Caco-2 (cell line): ENCODE measurements at regions not wholly inside any gene's neighbourhood (a gene's known extent, or its start where the extent isn't known, plus 50 kb on each side); places are given as distances from the start of the nearest gene placed in this dataset.

Experiments
- BruUV-seq: library from RNA; stranded (reverse); fragments of 400-500 nt; replicated peaks from 2 replicates; lab custom pipeline; 2021; lab: Mats Ljungman, UMichigan
- CTCF ChIA-PET: fragments of 300-600 bp; sonication (Branson Sonifier 250); formaldehyde crosslinking; loops from one replicate; lab custom pipeline; 2022; ENCODE audit warnings: antibody characterized with exemption; lab: Charles Lee
- POLR2A ChIA-PET: fragments of 300-600 bp; sonication (Branson Sonifier 250); formaldehyde crosslinking; loops from one replicate; lab custom pipeline; 2022; ENCODE audit warnings: antibody characterized with exemption; lab: Charles Lee
- DNase-seq, 2 experiments: peaks; one replicate each; pipeline versions ENCODE4 v3.0.0 to v3.0.0-alpha.2; 2020 to 2022
- H3K27me3 ChIP-seq: replicated peaks from 2 replicates; pipeline ENCODE4 v1.6.0; 2011; ENCODE audit warnings: low read length; ENCODE audit not compliant: control insufficient read depth, insufficient read depth
- H3K36me3 ChIP-seq: 2 replicates; pipeline ENCODE4 v1.5.1; 2011; ENCODE audit warnings: low read length; ENCODE audit not compliant: control insufficient read depth, insufficient read depth
- H3K4me1 ChIP-seq: fragments of 250-450 bp; sonication (Bioruptor Pico); 2 replicates; pipeline ENCODE4 v1.5.1; 2020; ENCODE audit warnings: mild to moderate bottlenecking
- H3K4me3 ChIP-seq: 2 replicates; pipeline ENCODE4 v1.5.1; 2011; ENCODE audit warnings: low read depth, mild to moderate bottlenecking, control low read depth, low read length
- H3K9me3 ChIP-seq: fragments of 250-450 bp; sonication (Bioruptor Pico); 2 replicates; pipeline ENCODE4 v1.5.1; 2020; ENCODE audit warnings: mild to moderate bottlenecking, moderate library complexity
- H3K27ac Mint-ChIP-seq: one replicate; pipeline ENCODE4 v1.8.0; 2022; ENCODE audit warnings: mixed read lengths; ENCODE audit not compliant: unreplicated experiment
- H3K27me3 Mint-ChIP-seq: one replicate; pipeline ENCODE4 v1.8.0; 2022; ENCODE audit warnings: mixed read lengths; ENCODE audit not compliant: insufficient read depth, unreplicated experiment
- H3K36me3 Mint-ChIP-seq: one replicate; pipeline ENCODE4 v1.8.0; 2022; ENCODE audit warnings: mild to moderate bottlenecking, mixed read lengths; ENCODE audit not compliant: insufficient read depth, unreplicated experiment
- H3K4me1 Mint-ChIP-seq: one replicate; pipeline ENCODE4 v1.8.0; 2022; ENCODE audit warnings: low read depth, mixed read lengths; ENCODE audit not compliant: unreplicated experiment
- H3K4me3 Mint-ChIP-seq: one replicate; pipeline ENCODE4 v1.8.0; 2022; ENCODE audit warnings: mild to moderate bottlenecking, moderate library complexity, mixed read lengths; ENCODE audit not compliant: unreplicated experiment
- H3K9me3 Mint-ChIP-seq: one replicate; pipeline ENCODE4 v1.8.0; 2022; ENCODE audit warnings: mixed read lengths; ENCODE audit not compliant: unreplicated experiment
- intact Hi-C: fragments of 100-400 bp; cut with micrococcal nuclease; formaldehyde crosslinking; loops from one replicate; pipeline ENCODE4 v1.10.0; 2022; ENCODE audit not compliant: unreplicated experiment
- TF ChIP-seq, protein P1 (sequence below), 2 experiments: fragments of 200-600 bp in 1 of 2; IDR thresholded peaks; 1 replicate in 1 of 2; 2 replicates in 1 of 2; pipeline versions ENCODE4 v1.5.1 to v1.8.0; 2011 to 2022; ENCODE audit warnings: antibody characterized with exemption in 1 of 2, control low read depth in 1 of 2, inconsistent platforms in 1 of 2, low read depth in 1 of 2, low read length in 1 of 2, mild to moderate bottlenecking in 1 of 2, moderate library complexity in 1 of 2; ENCODE audit not compliant: insufficient read depth in 1 of 2, severe bottlenecking in 1 of 2, unreplicated experiment in 1 of 2

DNA sequence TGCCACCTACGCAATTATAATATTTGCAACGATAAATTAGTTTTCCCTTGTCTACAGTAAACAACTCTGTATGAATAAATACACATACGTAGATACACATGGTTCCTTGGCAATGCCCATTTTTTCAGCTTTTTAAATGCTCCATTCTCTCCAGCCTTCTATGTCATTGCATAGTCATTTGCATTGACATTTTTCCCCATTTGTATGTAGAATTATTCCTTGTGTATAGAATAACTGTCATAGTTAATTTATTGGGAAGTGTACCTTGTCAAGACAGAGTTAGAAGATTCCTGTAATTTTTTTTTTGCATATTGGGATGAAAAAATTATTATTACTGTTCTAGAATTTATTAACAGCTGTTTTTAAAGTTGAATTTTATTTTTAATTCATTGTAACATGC is 736.7 kb upstream of the DPPA4 start:
- H3K27me3 ChIP-seq = no peaks in the 10 kb centered on the region
- Mint-ChIP-seq H3K9me3 (peaks cover 12% of the 10 kb centered on the region), H3K36me3 (no peaks in the 10 kb centered on the region), H3K27me3 (no peaks in the 10 kb centered on the region), H3K4me3 (no peak overlapping the region), H3K4me1 (no peaks in the 10 kb centered on the region), H3K27ac (no peak overlapping the region)
- no peaks in the 10 kb centered on the region for H3K36me3 ChIP-seq
- intact Hi-C loops = no loop called here
- TF ChIP-seq, protein P1, sequence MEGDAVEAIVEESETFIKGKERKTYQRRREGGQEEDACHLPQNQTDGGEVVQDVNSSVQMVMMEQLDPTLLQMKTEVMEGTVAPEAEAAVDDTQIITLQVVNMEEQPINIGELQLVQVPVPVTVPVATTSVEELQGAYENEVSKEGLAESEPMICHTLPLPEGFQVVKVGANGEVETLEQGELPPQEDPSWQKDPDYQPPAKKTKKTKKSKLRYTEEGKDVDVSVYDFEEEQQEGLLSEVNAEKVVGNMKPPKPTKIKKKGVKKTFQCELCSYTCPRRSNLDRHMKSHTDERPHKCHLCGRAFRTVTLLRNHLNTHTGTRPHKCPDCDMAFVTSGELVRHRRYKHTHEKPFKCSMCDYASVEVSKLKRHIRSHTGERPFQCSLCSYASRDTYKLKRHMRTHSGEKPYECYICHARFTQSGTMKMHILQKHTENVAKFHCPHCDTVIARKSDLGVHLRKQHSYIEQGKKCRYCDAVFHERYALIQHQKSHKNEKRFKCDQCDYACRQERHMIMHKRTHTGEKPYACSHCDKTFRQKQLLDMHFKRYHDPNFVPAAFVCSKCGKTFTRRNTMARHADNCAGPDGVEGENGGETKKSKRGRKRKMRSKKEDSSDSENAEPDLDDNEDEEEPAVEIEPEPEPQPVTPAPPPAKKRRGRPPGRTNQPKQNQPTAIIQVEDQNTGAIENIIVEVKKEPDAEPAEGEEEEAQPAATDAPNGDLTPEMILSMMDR (IDR thresholded peaks at IDR 0.05; ENCODE audit: insufficient read depth in 1 of 2, low read depth in 1 of 2, low read length in 1 of 2, severe bottlenecking in 1 of 2, unreplicated experiment in 1 of 2) = no peak
- CTCF ChIA-PET = no interaction called here
- BruUV-seq = no TSS peak
- DNase-seq = no peak
- H3K9me3 ChIP-seq = no peaks in the 10 kb centered on the region
- no peak overlapping the region for H3K4me3 ChIP-seq
- H3K4me1 ChIP-seq = no peaks in the 10 kb centered on the region
- POLR2A ChIA-PET = no interaction called here

DNA sequence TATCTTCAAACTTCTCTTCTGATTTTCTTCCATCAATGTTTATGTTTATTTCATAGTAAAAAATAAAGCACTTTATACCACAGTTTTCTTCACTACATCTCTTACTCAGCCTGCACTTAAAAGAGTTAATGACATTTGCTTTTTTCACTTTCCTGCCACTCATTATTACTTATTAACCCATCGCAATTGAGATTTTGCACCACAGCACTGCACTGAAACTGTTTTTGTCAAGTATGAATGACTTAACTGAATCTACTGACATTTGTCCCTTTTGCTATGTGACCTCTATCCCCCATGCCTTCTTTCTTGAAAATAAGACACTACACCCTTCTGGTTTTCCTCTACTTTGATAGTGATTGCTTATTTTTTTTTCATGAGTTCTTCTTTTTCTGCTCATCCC is 739.7 kb upstream of the DPPA4 start:
- Mint-ChIP-seq H3K9me3 (peaks cover under 1% of the 10 kb centered on the region), H3K36me3 (no peaks in the 10 kb centered on the region), H3K4me1 (no peaks in the 10 kb centered on the region), H3K27me3 (no peaks in the 10 kb centered on the region), H3K4me3 (no peak overlapping the region), H3K27ac (no peak overlapping the region)
- no peaks in the 10 kb centered on the region for H3K9me3 ChIP-seq
- TF ChIP-seq, protein P1 (IDR thresholded peaks at IDR 0.05; ENCODE audit: insufficient read depth in 1 of 2, low read depth in 1 of 2, low read length in 1 of 2, severe bottlenecking in 1 of 2, unreplicated experiment in 1 of 2) = no peak
- BruUV-seq = no TSS peak
- DNase-seq = no peak
- no peak overlapping the region for H3K4me3 ChIP-seq
- CTCF ChIA-PET = no interaction called here
- H3K4me1 ChIP-seq = no peaks in the 10 kb centered on the region
- POLR2A ChIA-PET = no interaction called here
- H3K36me3 ChIP-seq = no peaks in the 10 kb centered on the region
- intact Hi-C loops = no loop called here
- no peaks in the 10 kb centered on the region for H3K27me3 ChIP-seq

DNA sequence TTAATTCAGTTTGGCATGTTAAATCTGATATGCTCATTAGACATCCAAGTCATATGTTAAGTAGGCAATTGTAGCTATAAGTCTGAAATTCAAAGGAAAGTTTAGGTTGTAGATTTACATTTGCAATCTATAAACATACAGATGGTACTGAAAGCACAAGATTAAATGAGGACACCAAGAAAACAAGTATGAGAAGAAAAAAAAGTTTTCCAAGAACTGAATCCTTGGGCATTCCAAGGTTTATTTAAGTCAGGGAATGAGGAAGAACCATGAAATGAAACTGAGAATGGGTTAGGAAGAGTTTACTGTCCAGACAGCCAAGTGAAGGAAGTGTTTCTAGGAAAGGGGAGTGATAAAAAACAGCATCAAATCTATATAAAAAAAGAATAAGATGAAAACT is 756.1 kb upstream of the DPPA4 start:
- no peaks in the 10 kb centered on the region for H3K36me3 Mint-ChIP-seq
- Histone ChIP-seq H3K4me3 (no peak overlapping the region), H3K36me3 (no peaks in the 10 kb centered on the region), H3K27me3 (no peaks in the 10 kb centered on the region), H3K9me3 (no peaks in the 10 kb centered on the region), H3K4me1 (no peaks in the 10 kb centered on the region)
- TF ChIP-seq, protein P1 (IDR thresholded peaks at IDR 0.05; ENCODE audit: insufficient read depth in 1 of 2, low read depth in 1 of 2, low read length in 1 of 2, severe bottlenecking in 1 of 2, unreplicated experiment in 1 of 2) = no peak
- ChIA-PET POLR2A (no interaction called here), CTCF (no interaction called here)
- intact Hi-C loops = no loop called here
- no peaks in the 10 kb centered on the region for H3K4me1 Mint-ChIP-seq
- no TSS peak for BruUV-seq
- no peak for DNase-seq
- no peak overlapping the region for H3K27ac Mint-ChIP-seq
- no peaks in the 10 kb centered on the region for H3K9me3 Mint-ChIP-seq
- no peaks in the 10 kb centered on the region for H3K27me3 Mint-ChIP-seq
- H3K4me3 Mint-ChIP-seq = no peak overlapping the region
